HUDEP-2 (cell line): ENCODE measurements at regions not wholly inside any gene's neighbourhood (a gene's known extent, or its start where the extent isn't known, plus 50 kb on each side); places are given as distances from the start of the nearest gene placed in this dataset.
A peak's percentile ranks its signal among the peaks of the same experiment; 100 is the strongest.

Source experiments
- DNase-seq, 76 experiments: peaks; one replicate each; lab custom pipeline; 2025; ENCODE audit not compliant: unreplicated experiment in 76 of 76; lab: John Stamatoyannopoulos, UW

DNA sequence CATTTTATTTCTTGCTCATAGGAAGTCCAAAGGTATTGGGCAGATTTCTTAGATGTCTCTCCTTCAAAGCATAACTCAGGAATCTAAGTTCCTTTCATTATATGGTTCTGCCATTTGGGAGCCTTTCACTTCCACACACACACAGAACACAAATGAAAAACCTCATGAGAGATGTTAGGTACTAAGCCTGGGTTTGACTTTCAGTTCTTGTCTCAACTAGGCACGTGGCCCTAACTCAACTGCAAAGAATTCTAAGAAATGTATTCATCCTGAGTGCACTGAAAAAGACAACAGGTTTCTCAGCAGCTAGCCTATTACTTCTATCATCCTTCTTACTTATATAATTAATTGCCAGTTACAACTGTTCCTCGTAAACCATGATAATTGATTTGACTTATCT lies 190.0 kb upstream of the SAMSN1 start:
- no peak for DNase-seq

DNA sequence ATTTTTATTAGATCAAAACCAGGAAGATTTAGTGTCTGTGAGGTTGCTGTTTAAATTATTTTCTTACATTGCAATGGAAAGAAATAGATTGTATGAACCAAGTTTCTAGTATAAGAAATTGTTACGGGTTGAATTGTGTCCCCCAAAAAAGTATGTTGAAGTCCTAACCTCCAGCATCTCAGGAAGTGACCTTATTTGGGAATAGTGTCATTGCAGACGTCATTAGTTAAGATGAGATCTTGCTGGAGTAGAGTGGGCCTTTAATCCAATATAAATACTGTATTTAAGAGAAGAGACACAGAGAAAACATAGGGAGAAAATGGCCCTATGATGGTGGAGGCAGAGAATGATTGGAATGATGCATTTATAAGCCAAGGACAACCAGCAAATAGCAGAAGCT lies 188.7 kb upstream of the SAMSN1 start:
- no peak for DNase-seq

DNA sequence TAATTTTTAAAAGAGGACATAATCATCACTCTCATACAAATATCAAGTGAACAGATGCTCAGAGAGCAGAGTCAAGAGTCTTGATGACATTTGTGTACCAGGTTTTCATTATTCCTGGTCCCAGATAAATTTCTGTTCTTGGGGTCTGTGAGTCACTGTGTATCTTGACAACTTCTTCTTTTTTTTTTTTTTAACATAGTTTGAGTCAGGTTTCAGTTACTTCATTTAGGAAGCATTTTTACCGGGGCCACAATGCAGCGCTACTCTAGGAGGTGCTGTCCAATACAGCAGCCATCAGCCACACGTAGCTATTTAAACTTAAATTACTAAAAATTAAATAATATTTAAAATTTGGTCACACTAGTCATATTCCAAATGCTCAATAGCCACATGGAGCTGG lies 188.1 kb upstream of the SAMSN1 start:
- DNase-seq = no peak

DNA sequence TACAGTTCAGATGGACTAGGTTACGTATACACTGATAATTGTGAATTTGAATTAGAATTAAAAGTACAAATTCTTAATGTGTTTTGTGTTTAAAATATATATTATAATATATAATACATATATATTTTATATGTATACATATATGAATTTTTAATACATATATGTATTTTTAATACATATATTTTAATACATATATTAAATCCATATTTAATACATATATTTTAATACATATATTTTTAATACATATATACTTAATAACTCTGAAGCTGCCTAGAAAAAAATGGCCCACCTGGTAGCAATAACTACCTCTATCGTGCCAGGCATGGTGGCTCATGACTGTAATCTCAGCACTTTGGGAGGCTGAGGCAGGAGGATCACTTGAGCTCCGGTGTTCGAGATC lies 179.1 kb upstream of the SAMSN1 start:
- no peak for DNase-seq

DNA sequence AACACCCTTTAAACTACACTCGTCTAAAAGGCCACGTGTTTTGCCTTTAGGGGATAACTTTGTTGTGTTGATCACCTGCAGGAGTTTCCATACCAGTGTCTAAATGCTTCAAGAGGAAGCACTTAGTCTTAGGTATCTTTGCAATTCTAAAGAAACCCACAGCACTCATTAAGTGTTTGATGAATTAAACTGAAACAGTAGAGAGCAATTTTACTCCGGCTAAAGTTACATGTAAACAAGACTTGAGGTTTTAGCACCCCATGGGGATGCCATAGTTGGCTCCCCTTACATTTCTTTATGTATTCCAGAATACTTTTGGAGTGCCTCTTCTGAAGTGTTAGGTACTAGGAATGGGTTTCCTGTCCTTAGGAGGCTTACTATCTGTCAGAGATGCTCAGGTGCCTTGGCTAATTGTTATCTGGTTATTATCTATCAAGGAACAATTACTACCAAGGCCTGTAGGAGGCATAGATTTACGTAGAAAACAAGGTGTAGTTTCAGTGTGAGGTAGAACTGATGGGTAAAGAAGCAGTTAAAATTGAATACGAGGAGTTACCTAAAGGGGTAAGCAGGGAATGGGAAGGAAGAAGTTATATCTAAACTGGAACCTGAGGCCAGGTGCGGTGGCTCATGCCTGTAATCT lies 176.8 kb upstream of the SAMSN1 start:
- no peak for DNase-seq

DNA sequence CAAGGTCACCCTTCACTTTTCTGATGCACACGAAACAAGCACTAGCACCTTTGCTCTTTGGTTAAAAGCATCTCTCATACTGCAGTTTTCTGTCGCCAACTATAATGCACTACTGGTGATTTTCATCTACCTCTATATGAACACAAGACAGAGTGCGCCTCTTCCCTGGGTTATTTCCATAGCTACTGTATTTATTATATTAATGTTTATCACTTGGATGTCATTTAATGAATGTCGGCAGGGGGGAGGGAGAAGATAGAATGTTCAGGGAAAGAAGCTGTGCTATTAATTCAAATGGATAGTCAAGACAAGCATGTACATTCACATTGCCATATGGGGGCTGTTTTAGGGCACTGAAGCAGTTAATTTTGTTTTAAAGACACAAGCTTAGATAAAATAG lies 174.1 kb upstream of the SAMSN1 start:
- DNase-seq = no peak

DNA sequence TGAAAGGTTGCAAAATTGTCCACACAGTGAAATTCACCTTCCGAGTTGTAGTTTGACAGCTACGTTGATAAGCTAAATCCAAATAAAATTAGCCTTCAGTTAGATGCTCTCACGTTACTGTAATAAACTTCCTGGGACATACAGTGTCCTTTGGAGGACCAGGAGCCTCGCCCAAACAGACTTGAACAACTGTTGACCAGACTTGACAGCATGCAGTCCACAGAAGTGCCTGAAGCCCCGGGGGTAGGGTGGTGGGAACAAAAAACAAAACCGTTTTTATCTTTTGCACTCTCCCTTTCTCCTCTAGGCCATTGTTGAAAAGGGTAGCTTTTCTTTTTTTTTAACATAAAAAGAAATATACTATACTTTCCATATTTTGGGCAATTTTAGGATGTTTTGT lies 172.8 kb upstream of the SAMSN1 start:
- no peak for DNase-seq

DNA sequence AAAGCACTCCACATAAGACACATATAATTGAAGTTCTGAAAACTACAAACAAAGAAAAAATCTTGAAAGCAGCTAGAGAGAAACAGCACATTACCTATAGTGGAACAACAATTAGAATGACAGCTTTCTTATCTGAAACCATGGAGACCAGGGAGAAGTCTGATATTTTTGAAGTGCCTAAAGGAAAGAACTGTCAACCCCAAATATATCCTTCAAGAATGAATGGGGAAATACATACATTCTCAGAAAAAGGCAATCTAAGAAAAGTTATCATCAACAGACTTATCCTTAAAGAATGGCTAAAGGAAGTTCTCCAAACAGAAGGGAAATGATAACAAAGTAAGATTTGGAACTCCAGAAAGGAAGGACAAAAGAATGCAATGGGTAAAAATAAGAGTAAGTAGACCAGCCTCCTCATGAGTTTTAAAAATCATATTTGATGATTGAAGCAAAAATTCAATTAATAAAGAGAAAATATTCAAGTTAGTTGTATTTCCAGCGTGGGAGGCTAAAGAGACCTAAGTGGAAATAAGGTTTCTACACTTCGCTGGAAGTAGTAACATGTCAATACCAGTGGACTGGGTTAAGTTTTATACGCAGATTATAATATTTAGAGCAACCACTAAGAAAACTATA lies 170.8 kb upstream of the SAMSN1 start:
- no peak for DNase-seq

DNA sequence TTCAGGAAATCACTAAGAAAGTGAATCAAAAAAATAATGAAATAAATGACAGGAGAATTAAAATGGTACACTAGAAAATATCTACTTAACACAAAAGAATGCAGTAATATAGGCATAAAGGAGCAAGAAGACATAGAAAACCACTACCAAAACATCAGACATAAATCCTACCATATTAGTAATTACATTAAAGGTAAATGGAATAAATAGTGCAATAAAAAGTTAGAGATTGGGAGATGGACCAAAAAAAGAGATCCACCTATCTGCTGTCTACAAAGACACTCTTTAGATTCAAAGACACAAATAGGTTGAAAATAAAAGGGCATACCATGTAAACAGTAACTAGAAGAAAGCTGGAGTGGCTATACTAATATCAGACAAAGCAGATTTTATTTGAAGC lies 167.0 kb upstream of the SAMSN1 start:
- DNase-seq = no peak

DNA sequence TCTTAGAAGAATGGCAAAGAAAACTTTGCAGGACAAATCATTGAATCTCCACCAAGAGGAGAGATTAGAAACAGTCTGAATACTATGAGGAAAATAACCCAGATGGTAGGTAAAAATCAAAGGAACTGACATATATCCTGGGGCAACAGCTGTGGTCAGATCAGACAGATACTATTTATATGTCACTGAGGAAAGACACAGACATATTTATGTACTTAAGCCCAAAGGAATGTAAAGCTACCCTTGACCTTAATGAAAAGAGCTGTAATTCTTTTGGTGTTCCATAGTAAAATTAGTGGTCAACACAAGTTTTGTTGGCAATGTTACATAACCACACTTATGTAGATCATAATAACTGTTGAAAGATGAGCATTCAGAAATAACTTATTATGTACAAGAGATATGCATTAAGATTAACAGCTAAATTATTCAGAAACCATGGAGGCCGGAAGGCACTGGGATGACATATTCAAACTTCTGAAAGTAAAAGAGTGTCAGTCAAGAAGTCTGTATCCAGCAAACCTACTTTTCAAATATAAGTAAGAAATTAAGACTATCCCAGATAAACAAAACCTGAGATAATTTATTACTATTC lies 166.1 kb upstream of the SAMSN1 start:
- DNase-seq = no peak

DNA sequence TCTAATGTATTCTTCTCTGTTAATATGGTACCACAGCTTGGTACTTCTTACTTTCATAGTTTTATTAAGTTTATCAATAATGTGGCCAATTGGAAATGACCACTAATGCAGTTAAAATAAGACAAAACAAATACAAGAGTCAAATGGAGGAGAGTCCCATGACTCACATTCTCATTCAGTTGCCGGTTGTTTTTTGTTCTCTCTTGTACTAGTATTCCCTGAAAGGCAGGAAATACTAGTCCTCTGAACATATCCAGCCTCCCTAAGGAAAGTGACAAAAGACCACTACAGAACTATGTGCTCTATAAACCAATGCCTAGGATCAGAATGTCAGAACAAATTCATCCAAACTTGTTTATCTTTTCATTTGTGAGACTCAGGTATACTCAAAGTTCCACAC lies 165.2 kb upstream of the SAMSN1 start:
- DNase-seq = no peak

DNA sequence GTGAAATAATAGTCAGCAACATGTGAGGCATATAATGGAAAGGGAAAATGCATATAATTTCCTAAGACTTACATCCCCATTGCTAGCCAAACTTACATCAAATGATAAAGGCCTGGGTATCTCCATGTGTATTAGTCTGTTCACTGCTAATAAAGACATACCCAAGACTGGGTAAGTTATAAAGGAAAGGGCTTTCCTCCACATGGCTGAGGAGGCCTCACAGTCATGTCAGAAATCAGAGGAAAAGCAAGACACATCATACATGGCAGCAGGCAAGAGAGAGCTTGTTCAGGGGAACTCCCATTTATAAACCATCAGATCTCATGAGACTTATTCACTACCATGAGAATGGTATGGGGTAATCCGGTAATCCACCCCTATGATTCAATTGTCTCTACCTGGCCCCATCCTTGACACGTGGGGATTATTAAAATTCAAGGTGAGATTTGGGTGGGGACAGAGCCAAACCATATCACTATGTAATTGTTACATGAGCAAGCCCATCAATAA lies 161.5 kb upstream of the SAMSN1 start:
- DNase-seq = no peak

DNA sequence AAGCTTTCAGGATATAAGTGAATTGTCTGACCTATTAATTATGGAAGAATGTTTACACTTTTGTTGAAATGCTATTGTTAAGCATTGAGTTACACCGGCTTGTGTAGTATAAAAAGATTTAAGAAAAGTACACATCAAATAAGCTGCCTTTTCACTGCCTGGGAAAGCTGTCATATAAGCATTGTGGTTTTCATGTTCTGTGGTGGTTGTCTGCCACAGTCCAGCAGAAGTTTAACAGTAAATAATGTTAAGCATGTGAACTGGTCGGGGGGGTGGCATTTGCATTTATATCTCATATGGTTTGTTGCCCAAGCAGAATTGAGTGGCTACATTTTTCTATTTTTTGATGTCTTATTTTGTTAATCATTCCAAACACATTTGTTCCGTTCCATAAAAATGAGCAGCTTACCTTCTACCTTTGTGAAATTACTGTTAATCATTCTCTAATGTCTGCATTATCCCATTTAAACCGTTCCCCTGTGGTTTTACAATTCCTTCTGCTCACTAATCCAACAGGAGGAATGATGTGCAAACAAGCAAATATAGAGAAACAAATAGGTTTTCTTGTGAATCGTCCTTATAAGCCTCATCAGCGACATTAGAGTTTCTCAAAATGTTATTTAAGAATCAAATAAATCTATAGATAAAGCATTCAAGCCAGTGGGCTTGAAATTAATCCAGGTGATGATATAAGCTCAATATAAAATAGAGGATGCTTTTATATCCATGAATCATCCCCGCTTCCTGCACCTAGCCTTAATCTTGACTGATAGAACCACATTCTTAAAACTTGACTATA lies 160.8 kb upstream of the SAMSN1 start:
- DNase-seq = no peak

DNA sequence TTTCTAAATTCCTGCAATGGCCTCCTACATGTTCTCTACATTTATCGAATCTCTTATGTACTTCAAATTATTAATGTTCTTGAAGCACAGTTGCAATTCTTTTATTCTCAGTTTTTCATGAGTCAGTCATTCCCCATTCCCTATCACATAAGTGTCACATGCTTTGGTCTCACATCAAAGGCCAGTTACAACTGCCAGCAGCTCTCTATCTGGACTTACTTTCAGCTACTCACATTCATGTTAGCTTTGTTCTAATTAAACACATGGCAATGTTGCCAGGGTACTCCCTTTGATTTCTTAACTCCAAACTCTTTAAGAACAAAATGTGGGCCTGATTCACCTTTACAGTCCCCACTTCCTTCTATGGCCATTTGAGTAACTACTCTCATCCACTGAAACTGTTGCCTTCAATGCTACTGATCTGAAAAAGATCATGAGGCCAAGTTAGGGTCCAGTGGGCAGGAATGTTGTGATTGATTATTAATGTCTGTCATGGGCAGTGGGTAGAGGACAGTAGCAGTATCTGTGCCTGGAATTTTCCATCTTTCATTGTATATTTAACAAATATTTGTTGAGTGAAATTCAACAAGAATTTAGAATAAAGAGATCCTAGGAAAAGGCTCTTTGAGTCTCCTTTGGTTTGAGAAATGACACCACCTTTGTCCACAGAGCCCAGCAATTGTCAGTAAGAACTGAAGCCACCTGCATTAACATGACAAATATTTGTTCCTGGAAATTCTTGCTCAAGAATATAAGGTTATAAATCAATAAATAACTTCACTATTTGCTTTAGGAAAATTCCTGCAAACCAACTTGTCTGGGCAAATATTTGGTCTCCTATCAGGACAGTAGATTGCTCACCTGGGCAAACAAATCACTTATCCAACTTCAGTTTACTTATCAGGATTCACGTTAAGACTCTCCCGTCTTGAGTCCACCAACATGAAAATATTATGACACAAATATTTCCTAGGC lies 153.6 kb upstream of the SAMSN1 start:
- DNase-seq = peak in 1 of 76 experiments; percentile 12

DNA sequence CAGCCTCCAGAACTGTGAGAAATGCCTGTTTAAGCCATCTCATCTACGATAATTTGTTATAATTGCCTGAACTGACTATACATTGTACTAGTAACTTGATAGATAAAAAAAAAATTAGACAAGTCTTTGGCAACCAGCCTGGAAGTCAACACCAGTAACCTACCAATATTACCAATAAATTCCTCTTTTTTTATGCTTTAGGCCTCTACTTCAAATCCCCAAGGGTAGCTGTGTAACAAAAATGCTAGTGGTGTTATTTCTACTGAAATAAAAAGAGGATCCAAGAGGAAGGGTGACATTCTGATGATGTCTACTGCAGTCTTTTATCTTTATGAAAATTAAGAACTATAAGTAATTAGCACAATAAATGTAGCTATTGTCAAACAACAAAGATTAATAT lies 151.7 kb upstream of the SAMSN1 start:
- DNase-seq = no peak

DNA sequence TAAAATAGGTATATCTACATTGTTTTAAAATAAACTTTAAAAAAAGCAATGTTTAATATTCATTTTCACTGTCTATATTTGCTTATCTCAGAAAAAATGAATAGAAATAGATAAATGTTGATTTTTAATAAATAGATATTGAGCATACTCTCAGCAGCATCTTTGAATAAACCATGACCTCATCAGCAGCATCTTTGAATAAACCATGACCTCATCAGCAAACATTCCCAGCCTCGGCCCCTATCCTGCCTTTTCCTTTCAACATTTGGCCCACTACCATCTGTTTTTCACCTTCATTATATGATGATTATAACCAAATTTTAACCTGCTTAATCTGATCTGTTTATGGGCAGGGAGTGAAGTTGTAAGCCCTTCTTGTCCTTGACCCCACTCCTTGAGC lies 148.7 kb upstream of the SAMSN1 start:
- no peak for DNase-seq

DNA sequence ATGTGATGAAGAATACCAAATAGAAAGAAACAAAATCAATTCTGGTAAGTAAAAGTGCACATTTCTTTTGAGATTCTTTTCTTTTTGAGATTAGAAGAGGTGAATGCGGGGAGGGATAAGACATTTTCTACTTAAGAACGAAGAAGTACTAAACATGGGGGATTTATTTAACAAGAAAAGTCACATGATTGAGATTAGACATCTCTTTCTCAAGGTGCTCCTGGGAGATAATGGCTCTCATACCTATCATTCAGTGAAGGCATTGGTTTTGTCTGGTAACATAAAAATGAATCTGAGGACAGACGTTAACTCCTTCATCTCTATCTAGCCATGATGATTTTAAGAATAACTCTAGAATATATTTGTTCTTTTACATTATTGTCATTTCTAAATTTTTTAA lies 147.9 kb upstream of the SAMSN1 start:
- DNase-seq = peak in 5 of 76 experiments; percentile 13 to 54 (median 32)

DNA sequence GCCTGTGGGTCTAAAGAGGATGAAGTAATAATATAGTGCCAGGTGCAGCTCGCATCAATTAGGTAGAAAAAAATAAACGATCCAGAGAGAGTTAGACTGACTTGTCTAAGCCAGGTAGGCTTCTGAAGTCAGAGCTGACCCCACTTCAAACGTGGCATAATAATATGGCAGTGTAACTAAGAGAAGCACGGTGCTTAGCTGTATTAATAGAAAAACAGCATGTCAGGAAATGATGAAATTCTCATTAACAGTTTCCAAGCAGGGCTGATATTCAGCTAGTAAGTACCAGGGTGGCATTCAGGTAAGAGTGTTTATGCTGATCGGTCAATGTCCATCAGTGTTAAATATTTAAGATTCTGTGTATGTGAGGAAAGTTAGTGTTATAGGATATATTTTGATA lies 145.8 kb upstream of the SAMSN1 start:
- DNase-seq = no peak

DNA sequence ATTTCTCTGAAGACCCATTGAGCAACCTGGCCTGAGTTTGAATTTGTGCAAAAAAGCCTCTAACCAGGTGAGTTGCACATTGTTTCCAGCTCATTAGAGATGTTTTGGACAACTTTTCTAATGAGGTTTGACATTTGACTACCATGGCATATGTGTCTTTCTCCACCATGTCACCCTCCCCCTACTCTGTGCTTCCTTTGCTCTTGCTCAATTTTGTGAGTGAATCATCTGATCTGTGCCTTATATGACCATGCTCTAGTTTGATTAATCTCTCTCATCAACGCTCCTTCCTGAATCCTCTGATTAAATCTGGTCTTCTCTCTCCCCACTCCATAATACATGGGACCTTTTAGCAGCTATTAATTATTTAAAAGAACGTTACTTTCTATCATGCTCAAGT lies 144.8 kb upstream of the SAMSN1 start:
- DNase-seq = no peak

DNA sequence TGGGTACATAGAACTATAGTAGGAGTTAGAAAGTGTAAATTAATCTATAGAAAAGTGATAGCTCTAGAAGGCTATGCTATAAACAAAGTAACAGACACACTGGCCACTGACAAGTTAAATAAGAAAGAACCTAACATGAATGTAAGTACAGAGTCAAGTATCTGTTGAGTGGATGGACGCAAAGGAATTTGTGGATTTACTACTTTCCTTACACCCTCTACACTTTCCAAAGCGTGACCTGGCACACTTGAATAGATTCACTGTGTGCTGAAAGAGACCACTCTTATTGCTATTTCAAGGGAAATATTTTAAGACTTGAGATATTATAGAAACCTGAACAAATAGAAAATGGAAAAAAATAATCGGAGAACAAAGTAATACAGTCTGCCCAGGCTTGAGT lies 142.8 kb upstream of the SAMSN1 start:
- no peak for DNase-seq
